Duodenal mucosa (tissue), 2 donors: ENCODE measurements at regions not wholly inside any gene's neighbourhood (a gene's known extent, or its start where the extent isn't known, plus 50 kb on each side); places are given as distances from the start of the nearest gene placed in this dataset.

Experiments used
- H3K27ac ChIP-seq: one replicate; pipeline ENCODE4 v1.7.0; 2013; ENCODE audit warnings: low read depth, low read length
- H3K27me3 ChIP-seq, 2 donors: one replicate each; pipeline ENCODE4 v1.7.0; 2013; ENCODE audit warnings: low read length in 2 of 2, control low read depth in 1 of 2; ENCODE audit not compliant: insufficient read depth in 2 of 2, control insufficient read depth in 1 of 2
- H3K36me3 ChIP-seq, 2 donors: one replicate each; pipeline ENCODE4 v1.7.0; 2013; ENCODE audit warnings: low read length in 2 of 2, control low read depth in 1 of 2; ENCODE audit not compliant: insufficient read depth in 2 of 2, control insufficient read depth in 1 of 2
- H3K4me1 ChIP-seq, 2 donors: one replicate each; pipeline ENCODE4 v1.7.0; 2013; ENCODE audit warnings: low read length in 2 of 2, control low read depth in 1 of 2; ENCODE audit not compliant: insufficient read depth in 2 of 2, control insufficient read depth in 1 of 2
- H3K4me3 ChIP-seq, 2 donors: one replicate each; pipeline ENCODE4 v1.7.0; 2013; ENCODE audit warnings: low read length in 2 of 2, low read depth in 1 of 2
- H3K9ac ChIP-seq, 2 donors: one replicate each; pipeline ENCODE4 v1.7.0; 2013; ENCODE audit warnings: low read length in 2 of 2, low read depth in 1 of 2
- H3K9me3 ChIP-seq, 2 donors: one replicate each; pipeline ENCODE4 v1.7.0; 2013; ENCODE audit warnings: low read length in 2 of 2, control low read depth in 1 of 2; ENCODE audit not compliant: control insufficient read depth in 1 of 2

- Histone ChIP-seq H3K9ac (no peak overlapping the region), H3K36me3 (no peaks in the 10 kb centered on the region), H3K9me3 (no peaks in the 10 kb centered on the region), H3K27ac (no peak overlapping the region), H3K4me1 (no peaks in the 10 kb centered on the region), H3K27me3 (peaks cover 0 to 9% of the 10 kb centered on the region in 2 donors), H3K4me3 (no peak overlapping the region)
Observed at GRCh38 chr17:74151551-74152315, 51.7 kb upstream of the RPL38 start.

- Histone ChIP-seq H3K27me3 (peaks cover 0 to 9% of the 10 kb centered on the region in 2 donors), H3K4me1 (no peaks in the 10 kb centered on the region), H3K27ac (no peak overlapping the region)
Observed at GRCh38 chr17:74152591-74153455, 50.7 kb upstream of the RPL38 start.

GRCh38 chr17:74153456-74153810, 50.0 kb upstream of the RPL38 start:
- H3K36me3 ChIP-seq = no peaks in the 10 kb centered on the region
- no peaks in the 10 kb centered on the region for H3K9me3 ChIP-seq
- no peak overlapping the region for H3K9ac ChIP-seq
- no peak overlapping the region for H3K27ac ChIP-seq
- no peaks in the 10 kb centered on the region for H3K4me1 ChIP-seq
- H3K27me3 ChIP-seq = peaks cover 0 to 9% of the 10 kb centered on the region in 2 donors
- H3K4me3 ChIP-seq = no peak overlapping the region

More at GRCh38 chr17:74152591-74153455, 50.7 kb upstream of the RPL38 start:
- no peaks in the 10 kb centered on the region for H3K9me3 ChIP-seq
- H3K36me3 ChIP-seq = no peaks in the 10 kb centered on the region
- no peak overlapping the region for H3K4me3 ChIP-seq
- H3K9ac ChIP-seq = no peak overlapping the region
